ENCODE measurements at regions not wholly inside any gene's neighbourhood (a gene's known extent, or its start where the extent isn't known, plus 50 kb on each side); places are given as distances from the start of the nearest gene placed in this dataset.

GRCh38 chr12:84723988-84724387, 188.6 kb downstream of the SLC6A15 start:
- Histone ChIP-seq H3K36me3 (ENCODE audit: low read depth) (no peaks in the 10 kb centered on the region), H3K27me3 (ENCODE audit: insufficient read depth, poor library complexity, severe bottlenecking) (no peaks in the 10 kb centered on the region), H3K4me1 (ENCODE audit: insufficient read depth, poor library complexity, severe bottlenecking) (no peaks in the 10 kb centered on the region), H3K27ac (ENCODE audit: poor library complexity, severe bottlenecking) (no peak overlapping the region), H3K9me3 (ENCODE audit: severe bottlenecking) (no peaks in the 10 kb centered on the region), H3K4me3 (ENCODE audit: severe bottlenecking) (no peak overlapping the region)
- TF ChIP-seq CTCF (IDR thresholded peaks at IDR 0.05; ENCODE audit: poor library complexity, severe bottlenecking): no peak
- ATAC-seq (ENCODE audit: low read depth): no peak
- DNase-seq (ENCODE audit: low spot score): no peak

DNA sequence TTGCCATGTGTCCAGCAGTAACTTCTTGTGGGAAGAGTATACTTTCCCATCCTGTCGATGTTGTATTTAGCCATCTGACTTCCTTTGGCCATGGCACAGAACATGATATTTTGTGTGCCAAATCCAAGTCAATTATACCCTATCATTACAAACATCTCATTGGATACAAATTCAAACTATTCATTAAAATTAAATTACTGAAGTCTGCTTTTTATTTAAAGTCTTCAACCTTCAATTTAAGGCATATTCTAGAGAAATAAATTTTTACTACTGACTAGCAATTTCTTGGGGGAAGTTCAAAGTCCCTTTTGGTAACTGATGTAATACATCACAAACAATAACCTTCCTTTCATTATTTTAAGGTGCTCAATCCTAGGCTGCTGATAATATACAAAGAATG, 192.6 kb downstream of the SLC6A15 start:
- Histone ChIP-seq H3K36me3 (ENCODE audit: low read depth) (no peaks in the 10 kb centered on the region), H3K9me3 (ENCODE audit: severe bottlenecking) (no peaks in the 10 kb centered on the region), H3K4me1 (ENCODE audit: insufficient read depth, poor library complexity, severe bottlenecking) (no peaks in the 10 kb centered on the region)

GRCh38 chr12:84718906-84719305, 193.7 kb downstream of the SLC6A15 start:
- TF ChIP-seq CTCF (IDR thresholded peaks at IDR 0.05; ENCODE audit: poor library complexity, severe bottlenecking): no peak
- Histone ChIP-seq H3K27me3 (ENCODE audit: insufficient read depth, poor library complexity, severe bottlenecking) (no peaks in the 10 kb centered on the region), H3K9me3 (ENCODE audit: severe bottlenecking) (no peaks in the 10 kb centered on the region), H3K4me3 (ENCODE audit: severe bottlenecking) (no peak overlapping the region), H3K4me1 (ENCODE audit: insufficient read depth, poor library complexity, severe bottlenecking) (no peaks in the 10 kb centered on the region), H3K36me3 (ENCODE audit: low read depth) (no peaks in the 10 kb centered on the region), H3K27ac (ENCODE audit: poor library complexity, severe bottlenecking) (no peak overlapping the region)
- DNase-seq (ENCODE audit: low spot score): no peak
- no peak for ATAC-seq (ENCODE audit: low read depth)

More for the DNA sequence above, 192.6 kb downstream of the SLC6A15 start:
- TF ChIP-seq CTCF (IDR thresholded peaks at IDR 0.05; ENCODE audit: poor library complexity, severe bottlenecking): no peak
- H3K27ac ChIP-seq (ENCODE audit: poor library complexity, severe bottlenecking): no peak overlapping the region
- H3K4me3 ChIP-seq (ENCODE audit: severe bottlenecking): no peak overlapping the region
- ATAC-seq (ENCODE audit: low read depth): no peak
- no peaks in the 10 kb centered on the region for H3K27me3 ChIP-seq (ENCODE audit: insufficient read depth, poor library complexity, severe bottlenecking)
- no peak for DNase-seq (ENCODE audit: low spot score)

DNA sequence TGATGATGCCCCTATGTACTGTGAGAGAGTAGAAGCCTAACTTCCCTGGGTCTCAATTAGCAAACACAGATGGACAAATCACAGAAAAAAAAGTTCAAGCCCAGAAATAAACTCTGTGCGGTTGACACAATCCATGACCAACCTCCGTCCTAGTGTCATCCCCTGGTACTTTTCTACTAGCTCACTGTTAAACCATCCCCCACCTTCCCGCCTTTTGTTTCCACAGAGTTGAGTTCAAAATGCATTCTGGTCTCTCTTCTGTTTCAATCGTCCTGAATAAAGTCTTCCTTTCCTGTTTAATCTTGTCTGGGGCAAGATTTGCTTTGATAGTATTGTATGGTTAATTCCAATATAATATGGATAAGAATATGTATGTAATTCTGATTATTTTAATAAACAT, 199.9 kb downstream of the SLC6A15 start:
- Histone ChIP-seq H3K36me3 (ENCODE audit: low read depth) (no peaks in the 10 kb centered on the region), H3K27me3 (ENCODE audit: insufficient read depth, poor library complexity, severe bottlenecking) (peaks cover 5% of the 10 kb centered on the region), H3K27ac (ENCODE audit: poor library complexity, severe bottlenecking) (no peak overlapping the region), H3K9me3 (ENCODE audit: severe bottlenecking) (no peaks in the 10 kb centered on the region), H3K4me1 (ENCODE audit: insufficient read depth, poor library complexity, severe bottlenecking) (no peaks in the 10 kb centered on the region), H3K4me3 (ENCODE audit: severe bottlenecking) (no peak overlapping the region)
- ATAC-seq (ENCODE audit: low read depth) (no peak), DNase-seq (ENCODE audit: low spot score) (no peak)
- no peak for TF ChIP-seq CTCF (IDR thresholded peaks at IDR 0.05; ENCODE audit: poor library complexity, severe bottlenecking)

DNA sequence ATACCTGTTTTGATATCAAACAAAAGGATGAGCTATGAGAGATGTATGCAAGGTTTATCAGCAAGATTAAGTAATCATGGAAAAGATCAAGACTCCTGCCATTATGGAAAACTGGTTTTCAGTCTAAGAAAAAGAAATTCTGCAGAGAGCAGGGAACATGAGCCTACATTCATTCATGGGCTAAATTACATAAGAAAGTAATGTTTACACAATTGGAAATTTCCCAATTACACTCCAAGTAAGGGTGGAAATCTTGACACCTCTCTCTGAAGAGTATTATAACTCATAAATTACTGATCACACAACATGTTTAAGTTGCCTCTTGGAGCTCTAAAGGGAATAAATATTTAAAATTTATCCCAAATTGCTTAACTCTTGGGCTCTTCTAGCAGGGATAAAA, 206.2 kb downstream of the SLC6A15 start:
- Histone ChIP-seq H3K9me3 (ENCODE audit: severe bottlenecking) (no peaks in the 10 kb centered on the region), H3K36me3 (ENCODE audit: low read depth) (no peaks in the 10 kb centered on the region), H3K27me3 (ENCODE audit: insufficient read depth, poor library complexity, severe bottlenecking) (peaks cover 5% of the 10 kb centered on the region), H3K4me3 (ENCODE audit: severe bottlenecking) (no peak overlapping the region), H3K27ac (ENCODE audit: poor library complexity, severe bottlenecking) (no peak overlapping the region), H3K4me1 (ENCODE audit: insufficient read depth, poor library complexity, severe bottlenecking) (no peaks in the 10 kb centered on the region)
- ATAC-seq (ENCODE audit: low read depth) (no peak), DNase-seq (ENCODE audit: low spot score) (no peak)
- TF ChIP-seq CTCF (IDR thresholded peaks at IDR 0.05; ENCODE audit: poor library complexity, severe bottlenecking): no peak
